HEK293T (cell line): ENCODE measurements at regions not wholly inside any gene's neighbourhood (a gene's known extent, or its start where the extent isn't known, plus 50 kb on each side); places are given as distances from the start of the nearest gene placed in this dataset.
A peak's percentile ranks its signal among the peaks of the same experiment; 100 is the strongest.

Experiments used
- CTCF ChIA-PET: fragments of 350-600 bp; formaldehyde crosslinking; extraction: SDS; loops from one replicate; lab custom pipeline; 2021; ENCODE audit warnings: antibody characterized with exemption, inconsistent platforms; lab: Yijun Ruan, JAX
- POLR2A ChIA-PET: fragments of 350-600 bp; formaldehyde crosslinking; extraction: SDS; loops from one replicate; lab custom pipeline; 2020; ENCODE audit warnings: antibody characterized with exemption, inconsistent platforms; lab: Yijun Ruan, JAX
- DNase-seq: peaks from one replicate; pipeline ENCODE4 v3.0.0; 2012; ENCODE audit warnings: mixed read lengths; ENCODE audit errors: extremely low spot score
- ARNT ChIP-seq: fragments of 450-650 bp; IDR thresholded peaks from 2 replicates; pipeline ENCODE4 v1.6.1; 2017; ENCODE audit warnings: mild to moderate bottlenecking
- BHLHE40 ChIP-seq: fragments of 450-650 bp; IDR thresholded peaks from 2 replicates; pipeline ENCODE4 v1.6.1; 2016; ENCODE audit warnings: mild to moderate bottlenecking, moderate library complexity, borderline replicate concordance
- CTBP1 ChIP-seq: fragments of 450-650 bp; IDR thresholded peaks from 2 replicates; pipeline ENCODE4 v1.6.1; 2016; ENCODE audit warnings: borderline replicate concordance
- ELF4 ChIP-seq: fragments of 450-650 bp; IDR thresholded peaks from 2 replicates; pipeline ENCODE4 v1.6.1; 2017; ENCODE audit warnings: antibody characterized with exemption
- FOXA1 ChIP-seq: fragments of 450-650 bp; IDR thresholded peaks from 2 replicates; pipeline ENCODE4 v1.6.1; 2016; ENCODE audit warnings: mild to moderate bottlenecking
- FOXK2 ChIP-seq: fragments of 450-650 bp; IDR thresholded peaks from 2 replicates; pipeline ENCODE4 v1.6.1; 2016; ENCODE audit warnings: mild to moderate bottlenecking
- FOXM1 ChIP-seq: fragments of 450-650 bp; IDR thresholded peaks from 2 replicates; pipeline ENCODE4 v1.6.1; 2017; ENCODE audit warnings: mild to moderate bottlenecking, borderline replicate concordance
- HDGF ChIP-seq: fragments of 450-650 bp; IDR thresholded peaks from 2 replicates; pipeline ENCODE4 v1.6.1; 2017; ENCODE audit warnings: antibody characterized with exemption, borderline replicate concordance
- L3MBTL2 ChIP-seq: fragments of 450-650 bp; conservative IDR thresholded peaks from 2 replicates; pipeline ENCODE4 v1.6.1; 2016; ENCODE audit warnings: mild to moderate bottlenecking
- LEF1 ChIP-seq: fragments of 450-650 bp; IDR thresholded peaks from 2 replicates; pipeline ENCODE4 v1.6.1; 2017; ENCODE audit warnings: mild to moderate bottlenecking, borderline replicate concordance
- NFRKB ChIP-seq: fragments of 450-650 bp; IDR thresholded peaks from 2 replicates; pipeline ENCODE4 v1.6.1; 2016; ENCODE audit warnings: mild to moderate bottlenecking, moderate library complexity
- PKNOX1 ChIP-seq: fragments of 450-650 bp; IDR thresholded peaks from 2 replicates; pipeline ENCODE4 v1.6.1; 2016
- SP1 ChIP-seq: fragments of 450-650 bp; IDR thresholded peaks from 2 replicates; pipeline ENCODE4 v1.6.1; 2017
- SUZ12 ChIP-seq: fragments of 450-650 bp; IDR thresholded peaks from 2 replicates; pipeline ENCODE4 v1.6.1; 2016; ENCODE audit warnings: mild to moderate bottlenecking
- TARDBP ChIP-seq: fragments of 450-650 bp; IDR thresholded peaks from 2 replicates; pipeline ENCODE4 v1.6.1; 2016
- ZNF384 ChIP-seq: fragments of 450-650 bp; IDR thresholded peaks from 2 replicates; pipeline ENCODE4 v1.6.1; 2016

DNA sequence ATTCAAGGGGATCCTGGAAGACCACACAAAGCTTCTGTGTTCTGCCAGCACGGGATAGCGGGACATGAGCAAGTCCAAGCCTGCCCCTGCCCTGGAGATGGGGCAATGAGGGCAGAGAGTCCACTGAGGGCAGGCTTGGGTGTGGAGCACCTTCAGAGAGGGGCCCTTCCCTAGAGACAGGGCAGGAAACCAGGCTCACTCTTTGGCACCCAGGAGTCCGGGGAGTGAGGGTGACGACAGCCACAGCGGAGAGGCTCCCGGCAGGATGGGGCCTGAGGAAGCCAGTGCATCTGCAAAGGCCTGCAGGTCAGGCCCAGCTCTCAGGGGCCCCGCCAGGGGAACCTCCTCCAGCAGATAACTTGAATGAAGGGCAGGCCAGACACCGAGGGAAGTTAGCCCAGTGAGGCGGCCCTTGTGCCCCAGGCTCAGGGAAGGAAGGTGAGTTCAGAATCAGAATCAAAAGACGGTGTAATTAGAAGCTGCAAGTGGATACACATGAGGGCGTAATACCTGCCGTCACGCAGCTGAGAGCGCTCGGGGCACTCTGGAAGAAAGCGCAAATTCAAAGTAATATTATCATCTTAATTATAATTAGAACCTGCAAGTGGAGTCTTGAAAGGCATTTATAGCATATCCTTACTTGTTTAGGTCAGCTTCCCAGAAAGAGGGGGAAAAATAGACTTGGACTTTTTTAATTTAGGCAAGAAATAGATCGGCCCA, 142.6 kb upstream of the LGALSL start:
- CTCF ChIA-PET: interaction anchor here (1.1 kb wide), 1 partner anchor 20 kb away, joined by 8 read pairs; no protein-coding TSS in a partner anchor
- no peak for TF ChIP-seq NFRKB
- no peak for TF ChIP-seq LEF1
- TF ChIP-seq FOXM1: no peak
- no peak for TF ChIP-seq ZNF384
- no peak for TF ChIP-seq ARNT
- TF ChIP-seq PKNOX1: no peak
- TF ChIP-seq ELF4: no peak
- no peak for TF ChIP-seq SUZ12
- no peak for TF ChIP-seq HDGF
- no peak for TF ChIP-seq CTBP1
- POLR2A ChIA-PET: no interaction called here
- DNase-seq: no peak

- ChIA-PET POLR2A (no interaction called here), CTCF (interaction anchor here (1.1 kb wide), 1 partner anchor 19 kb away, joined by 8 read pairs; no protein-coding TSS in a partner anchor)
- no peak for DNase-seq
- TF ChIP-seq PKNOX1 (peak; percentile 48), SUZ12 (no peak)
Measured at GRCh38 chr2:64311948-64312621, 141.9 kb upstream of the LGALSL start.

DNA sequence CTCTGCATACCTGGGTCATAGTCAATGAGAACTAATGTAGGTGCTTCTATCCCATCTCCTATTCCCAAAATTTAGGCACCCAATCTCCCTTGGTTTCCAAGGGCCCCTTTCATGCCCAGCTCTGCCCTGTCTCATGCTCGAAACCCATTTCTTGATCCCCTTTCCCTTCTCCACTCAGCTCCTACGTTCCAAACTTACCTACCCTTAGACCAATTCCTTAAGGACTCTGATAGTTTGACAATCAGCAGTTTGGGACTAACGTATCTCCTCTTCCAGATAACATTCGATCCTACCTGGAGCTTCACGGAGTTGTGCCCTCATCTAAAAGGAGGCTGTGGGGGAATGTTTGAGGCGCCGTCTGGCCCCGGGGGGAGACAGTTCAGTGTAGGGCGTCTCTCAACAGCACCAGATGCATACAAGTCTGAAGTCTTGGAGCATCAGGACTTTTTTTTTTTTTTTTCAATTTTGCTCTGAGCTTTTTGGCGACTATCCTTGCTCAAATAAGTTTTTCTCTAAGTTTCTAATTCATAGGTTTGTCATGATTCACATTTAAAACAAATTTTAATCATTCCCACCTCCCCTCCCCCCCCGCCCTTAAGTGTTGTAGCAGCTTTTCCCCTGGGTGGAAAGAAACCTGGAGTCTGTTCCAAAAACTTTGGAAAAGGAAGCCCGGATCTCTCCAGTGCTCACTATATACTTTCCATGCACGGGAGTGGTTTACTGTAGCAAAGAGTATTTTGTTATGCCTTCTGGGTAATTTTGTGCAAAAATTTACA, 141.2 kb upstream of the LGALSL start:
- ChIA-PET POLR2A (no interaction called here), CTCF (interaction anchor here (1.1 kb wide), 1 partner anchor 18 kb away, joined by 8 read pairs; no protein-coding TSS in a partner anchor)
- no peak for TF ChIP-seq FOXA1
- TF ChIP-seq ZNF384: no peak
- TF ChIP-seq FOXM1: no peak
- TF ChIP-seq LEF1: no peak
- no peak for DNase-seq

- ChIA-PET CTCF (no interaction called here), POLR2A (no interaction called here)
- no peak for DNase-seq
- TF ChIP-seq ELF4 (no peak), FOXM1 (no peak), BHLHE40 (no peak), SP1 (no peak), CTBP1 (no peak), ARNT (no peak), LEF1 (no peak), SUZ12 (no peak), NFRKB (no peak), L3MBTL2 (no peak), HDGF (no peak), PKNOX1 (no peak), FOXK2 (no peak), ZNF384 (no peak), FOXA1 (no peak), TARDBP (no peak)
Measured at GRCh38 chr2:64313398-64313723, 140.6 kb upstream of the LGALSL start.

GRCh38 chr2:64315291-64315960, 138.5 kb upstream of the LGALSL start:
- TF ChIP-seq TARDBP (no peak), NFRKB (no peak), FOXM1 (no peak), ELF4 (no peak), FOXK2 (no peak), BHLHE40 (no peak), HDGF (no peak), PKNOX1 (no peak), FOXA1 (no peak), LEF1 (no peak), ZNF384 (no peak), L3MBTL2 (no peak), SUZ12 (no peak), SP1 (no peak), ARNT (no peak), CTBP1 (no peak)
- no peak for DNase-seq
- ChIA-PET POLR2A (no interaction called here), CTCF (no interaction called here)
